GM12892 (cell line): ENCODE measurements at regions not wholly inside any gene's neighbourhood (a gene's known extent, or its start where the extent isn't known, plus 50 kb on each side); places are given as distances from the start of the nearest gene placed in this dataset.

Source experiments
- POLR2A ChIP-seq: IDR thresholded peaks from 2 replicates; pipeline ENCODE4 v1.6.1; 2011; ENCODE audit warnings: low read depth, low read length, control low read depth
- POLR2AphosphoS5 ChIP-seq: IDR thresholded peaks from 2 replicates; pipeline ENCODE4 v1.6.1; 2011; ENCODE audit warnings: low read depth, low read length, control low read depth
- TAF1 ChIP-seq: IDR thresholded peaks from 2 replicates; pipeline ENCODE4 v1.6.1; 2011; ENCODE audit warnings: low read depth, mild to moderate bottlenecking, control low read depth, low read length, borderline replicate concordance

DNA sequence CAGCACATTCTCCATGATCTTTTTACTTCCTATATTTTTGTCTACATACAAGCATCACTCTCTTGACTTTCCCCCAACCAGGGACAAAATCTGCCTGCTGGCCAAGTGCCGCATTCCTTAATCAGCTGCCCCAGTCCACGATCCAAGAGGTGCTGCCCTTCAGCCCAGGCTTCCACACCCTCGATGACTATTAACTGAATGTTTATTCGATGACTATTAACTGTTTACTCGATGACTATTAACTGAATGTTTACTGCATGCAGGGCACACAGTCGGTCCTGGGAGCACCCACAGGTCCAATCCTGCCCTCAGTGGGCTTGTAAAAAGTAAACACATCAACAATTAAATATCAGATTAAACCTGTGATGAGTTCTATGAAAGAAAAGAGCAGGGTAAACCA lies 256.9 kb downstream of the ARRDC4 start:
- TF ChIP-seq TAF1, result no peak
- no peak for TF ChIP-seq POLR2AphosphoS5
- TF ChIP-seq POLR2A, result no peak
